ENCODE measurements at regions not wholly inside any gene's neighbourhood (a gene's known extent, or its start where the extent isn't known, plus 50 kb on each side); places are given as distances from the start of the nearest gene placed in this dataset.

GRCh38 chr4:97370568-97370967 is 772.7 kb downstream of the STPG2 start:
- TF ChIP-seq EZH2 (IDR thresholded peaks at IDR 0.05; ENCODE audit: borderline replicate concordance) = no peak
- no peak for TF ChIP-seq CTCF (IDR thresholded peaks at IDR 0.05; ENCODE audit: poor library complexity)
